Astrocyte (in vitro differentiated cells and primary cell): ENCODE measurements at regions not wholly inside any gene's neighbourhood (a gene's known extent, or its start where the extent isn't known, plus 50 kb on each side); places are given as distances from the start of the nearest gene placed in this dataset.
"Not testable (repeated sequence)": the region's sequence is repeated elsewhere in the genome, so short reads cannot be mapped to it uniquely, and the experiment has no call there.

Experiments used
- EZH2 ChIP-seq: IDR thresholded peaks from 2 replicates; pipeline ENCODE4 v1.6.1; 2012; ENCODE audit warnings: mild to moderate bottlenecking, low read length, inconsistent platforms; ENCODE audit not compliant: insufficient read depth
- TF ChIP-seq, protein P1 (sequence below): IDR thresholded peaks from 2 replicates; pipeline ENCODE4 v1.5.1; 2011; ENCODE audit warnings: low read depth, mild to moderate bottlenecking, inconsistent platforms, low read length, moderate library complexity; ENCODE audit not compliant: insufficient read depth

- TF ChIP-seq, protein P1, sequence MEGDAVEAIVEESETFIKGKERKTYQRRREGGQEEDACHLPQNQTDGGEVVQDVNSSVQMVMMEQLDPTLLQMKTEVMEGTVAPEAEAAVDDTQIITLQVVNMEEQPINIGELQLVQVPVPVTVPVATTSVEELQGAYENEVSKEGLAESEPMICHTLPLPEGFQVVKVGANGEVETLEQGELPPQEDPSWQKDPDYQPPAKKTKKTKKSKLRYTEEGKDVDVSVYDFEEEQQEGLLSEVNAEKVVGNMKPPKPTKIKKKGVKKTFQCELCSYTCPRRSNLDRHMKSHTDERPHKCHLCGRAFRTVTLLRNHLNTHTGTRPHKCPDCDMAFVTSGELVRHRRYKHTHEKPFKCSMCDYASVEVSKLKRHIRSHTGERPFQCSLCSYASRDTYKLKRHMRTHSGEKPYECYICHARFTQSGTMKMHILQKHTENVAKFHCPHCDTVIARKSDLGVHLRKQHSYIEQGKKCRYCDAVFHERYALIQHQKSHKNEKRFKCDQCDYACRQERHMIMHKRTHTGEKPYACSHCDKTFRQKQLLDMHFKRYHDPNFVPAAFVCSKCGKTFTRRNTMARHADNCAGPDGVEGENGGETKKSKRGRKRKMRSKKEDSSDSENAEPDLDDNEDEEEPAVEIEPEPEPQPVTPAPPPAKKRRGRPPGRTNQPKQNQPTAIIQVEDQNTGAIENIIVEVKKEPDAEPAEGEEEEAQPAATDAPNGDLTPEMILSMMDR: not testable (repeated sequence)
- not testable (repeated sequence) for TF ChIP-seq EZH2
These were observed 374.9 kb downstream of the BCL2L11 start for GRCh38 chr2:111495636-111496035.
